ENCODE measurements at regions not wholly inside any gene's neighbourhood (a gene's known extent, or its start where the extent isn't known, plus 50 kb on each side); places are given as distances from the start of the nearest gene placed in this dataset.

DNA sequence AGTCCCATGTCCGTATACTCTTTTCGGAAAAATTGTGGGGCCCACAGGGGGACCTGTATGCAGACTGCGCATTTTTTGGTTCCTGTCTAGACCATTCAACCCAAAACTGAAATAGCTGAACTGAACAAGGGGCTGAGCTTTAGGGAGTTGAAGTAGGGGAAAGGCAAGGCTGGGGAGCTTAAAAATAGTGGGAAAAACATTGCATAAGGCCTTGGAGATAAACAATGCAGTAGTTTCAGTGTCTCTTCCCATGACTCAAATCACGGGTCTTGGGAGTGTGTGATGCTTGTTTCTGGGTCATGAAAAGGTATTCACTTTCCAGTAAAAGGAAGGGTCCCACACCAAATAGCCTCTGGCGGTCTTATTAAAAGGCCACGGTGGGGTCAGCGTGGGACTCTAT, 402.8 kb upstream of the SALL1 start:
- TF ChIP-seq, protein P1, sequence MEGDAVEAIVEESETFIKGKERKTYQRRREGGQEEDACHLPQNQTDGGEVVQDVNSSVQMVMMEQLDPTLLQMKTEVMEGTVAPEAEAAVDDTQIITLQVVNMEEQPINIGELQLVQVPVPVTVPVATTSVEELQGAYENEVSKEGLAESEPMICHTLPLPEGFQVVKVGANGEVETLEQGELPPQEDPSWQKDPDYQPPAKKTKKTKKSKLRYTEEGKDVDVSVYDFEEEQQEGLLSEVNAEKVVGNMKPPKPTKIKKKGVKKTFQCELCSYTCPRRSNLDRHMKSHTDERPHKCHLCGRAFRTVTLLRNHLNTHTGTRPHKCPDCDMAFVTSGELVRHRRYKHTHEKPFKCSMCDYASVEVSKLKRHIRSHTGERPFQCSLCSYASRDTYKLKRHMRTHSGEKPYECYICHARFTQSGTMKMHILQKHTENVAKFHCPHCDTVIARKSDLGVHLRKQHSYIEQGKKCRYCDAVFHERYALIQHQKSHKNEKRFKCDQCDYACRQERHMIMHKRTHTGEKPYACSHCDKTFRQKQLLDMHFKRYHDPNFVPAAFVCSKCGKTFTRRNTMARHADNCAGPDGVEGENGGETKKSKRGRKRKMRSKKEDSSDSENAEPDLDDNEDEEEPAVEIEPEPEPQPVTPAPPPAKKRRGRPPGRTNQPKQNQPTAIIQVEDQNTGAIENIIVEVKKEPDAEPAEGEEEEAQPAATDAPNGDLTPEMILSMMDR (IDR thresholded peaks at IDR 0.05 in 8 of 11, conservative IDR thresholded peaks at IDR 0.05 in 3 of 11), result no peak
- no peak for TF ChIP-seq POLR2A (IDR thresholded peaks at IDR 0.05)
- TF ChIP-seq POLR2AphosphoS5 (IDR thresholded peaks at IDR 0.05), result no peak
